ENCODE measurements at regions not wholly inside any gene's neighbourhood (a gene's known extent, or its start where the extent isn't known, plus 50 kb on each side); places are given as distances from the start of the nearest gene placed in this dataset.

DNA sequence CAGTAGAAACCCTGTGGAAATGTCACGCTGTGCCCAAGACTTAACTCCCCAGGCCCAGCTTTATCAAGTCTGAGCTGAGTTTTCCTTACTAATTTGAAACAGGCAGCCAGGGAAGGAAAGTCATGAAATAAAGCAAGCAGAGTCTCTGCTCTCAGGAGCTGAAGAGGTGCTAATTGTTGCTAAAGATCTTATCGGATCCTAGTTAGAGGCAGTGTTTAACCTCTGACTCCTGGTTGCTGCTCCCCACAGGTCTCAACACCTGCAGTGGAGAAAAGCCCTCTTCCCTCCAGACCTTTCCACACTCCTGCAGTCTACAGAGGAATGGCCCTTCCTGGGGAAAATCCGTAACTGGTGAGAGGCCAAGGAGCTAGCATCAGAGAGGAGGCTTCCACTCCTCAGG, 628.2 kb downstream of the NTRK3 start:
- DNase-seq = no peak

DNA sequence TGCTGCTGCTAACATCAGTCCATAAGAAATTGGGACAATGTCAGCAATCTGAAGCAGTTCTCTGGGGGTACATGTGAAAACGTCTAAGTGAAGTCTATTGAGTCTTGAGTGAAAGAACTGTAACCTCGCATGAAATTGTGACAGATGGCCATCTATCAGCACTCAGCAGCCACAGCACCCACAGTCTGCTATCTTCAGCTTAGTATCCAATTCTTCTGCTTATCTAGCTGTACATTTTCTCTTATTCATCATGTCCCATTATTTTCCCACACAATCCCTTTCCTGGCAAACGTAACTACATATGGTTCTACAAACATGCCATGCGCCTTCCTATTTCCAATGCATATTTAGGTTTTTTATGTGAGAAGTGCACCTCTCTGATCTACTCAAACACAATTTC, 629.7 kb downstream of the NTRK3 start:
- DNase-seq = no peak

DNA sequence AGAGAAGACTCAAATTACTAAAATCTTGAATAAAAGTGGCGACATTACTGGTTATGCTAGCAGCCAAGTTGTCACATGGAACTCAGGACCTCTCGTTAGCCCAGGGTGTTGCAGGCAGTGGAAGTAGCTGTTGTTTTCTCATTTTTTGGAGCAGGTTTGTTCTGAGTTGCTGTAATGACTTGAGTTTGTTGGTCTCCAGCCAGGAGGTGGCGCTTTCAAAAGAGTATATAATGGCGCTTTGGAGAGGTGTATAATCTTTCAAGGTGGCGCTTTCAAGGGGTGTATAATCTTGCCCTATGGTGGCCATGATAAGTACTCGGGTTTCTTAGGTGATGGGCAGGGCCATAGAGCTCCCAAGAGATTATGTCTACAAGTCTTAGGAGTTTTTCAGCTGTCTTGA, 632.7 kb downstream of the NTRK3 start:
- DNase-seq = no peak

DNA sequence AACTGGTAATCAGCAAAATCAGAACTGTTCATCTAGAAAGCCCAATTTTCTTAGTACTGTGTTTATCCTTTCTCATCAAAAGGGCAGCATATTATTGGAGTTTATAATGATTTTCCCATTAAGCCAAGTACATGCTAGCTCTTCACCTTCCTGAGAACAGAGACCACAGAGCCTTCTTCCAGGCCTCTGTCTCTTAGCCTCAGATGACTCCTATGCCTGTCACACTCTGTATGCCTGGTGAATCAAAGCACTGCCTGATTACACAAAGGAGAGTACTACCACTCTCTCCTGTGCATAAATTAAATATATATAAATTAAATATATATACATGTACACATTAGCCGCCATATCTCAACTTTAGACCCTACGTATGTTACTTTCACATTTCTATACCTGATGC, 636.1 kb downstream of the NTRK3 start:
- no peak for DNase-seq

DNA sequence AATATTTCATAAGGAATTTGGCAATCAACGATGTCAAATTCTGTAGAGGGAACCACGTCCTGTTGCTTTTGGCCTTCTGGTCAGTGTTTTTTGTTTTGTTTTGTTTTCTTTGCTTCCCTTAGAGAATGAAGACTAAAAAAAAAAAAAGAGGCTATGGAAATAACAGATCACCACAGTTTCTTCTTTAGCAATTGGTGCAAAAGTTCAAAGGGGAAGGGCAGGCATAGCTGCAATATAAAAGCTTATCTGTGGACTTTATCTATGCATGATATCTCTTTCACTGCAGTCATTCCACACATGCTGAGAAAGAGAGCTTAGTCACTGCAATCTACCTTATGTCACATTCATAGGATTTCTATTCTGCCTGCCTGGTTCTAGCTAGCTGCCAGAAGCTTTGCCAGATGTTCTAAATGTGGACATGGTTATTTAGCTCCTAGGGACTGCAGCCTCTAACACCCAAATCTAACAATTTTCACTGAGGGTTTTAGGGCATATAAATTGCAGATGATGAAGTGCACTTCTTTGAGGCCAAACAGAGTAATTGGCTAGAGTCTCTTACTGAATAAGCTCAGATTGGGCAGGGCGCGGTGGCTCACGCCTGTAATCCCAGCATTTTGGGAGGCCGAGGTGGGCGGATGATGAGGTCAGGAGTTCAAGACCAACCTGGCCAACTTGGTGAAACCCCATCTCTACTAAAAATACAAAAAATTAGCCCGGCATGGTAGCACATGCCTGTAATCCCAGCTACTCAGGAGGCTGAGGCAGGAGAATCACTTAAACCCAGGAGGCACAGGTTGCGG, 637.2 kb downstream of the NTRK3 start:
- DNase-seq = no peak

DNA sequence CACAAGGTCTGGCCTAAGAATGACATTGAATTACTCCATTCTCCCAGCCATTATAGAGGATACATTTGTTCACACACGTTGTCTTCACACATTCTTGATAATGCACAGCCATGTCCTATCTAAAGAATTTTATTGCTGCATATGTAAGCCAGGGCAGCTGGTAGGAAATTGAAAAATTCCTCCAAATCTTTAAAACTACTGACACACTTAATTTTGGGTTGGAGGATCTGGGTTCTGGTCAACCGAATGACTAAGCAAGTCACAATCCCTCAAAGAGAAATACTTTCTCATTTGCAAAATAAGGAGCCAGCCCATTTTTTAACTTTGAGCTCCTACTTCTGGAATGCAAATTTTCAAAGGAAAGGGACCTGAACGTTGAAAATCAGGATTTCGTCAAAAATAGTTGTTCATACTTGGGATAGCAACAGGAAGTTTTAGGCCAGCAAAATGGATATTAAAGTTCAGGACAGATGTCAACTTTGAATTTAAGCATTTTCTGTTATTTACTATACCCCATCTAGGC, 638.3 kb downstream of the NTRK3 start:
- no peak for DNase-seq

DNA sequence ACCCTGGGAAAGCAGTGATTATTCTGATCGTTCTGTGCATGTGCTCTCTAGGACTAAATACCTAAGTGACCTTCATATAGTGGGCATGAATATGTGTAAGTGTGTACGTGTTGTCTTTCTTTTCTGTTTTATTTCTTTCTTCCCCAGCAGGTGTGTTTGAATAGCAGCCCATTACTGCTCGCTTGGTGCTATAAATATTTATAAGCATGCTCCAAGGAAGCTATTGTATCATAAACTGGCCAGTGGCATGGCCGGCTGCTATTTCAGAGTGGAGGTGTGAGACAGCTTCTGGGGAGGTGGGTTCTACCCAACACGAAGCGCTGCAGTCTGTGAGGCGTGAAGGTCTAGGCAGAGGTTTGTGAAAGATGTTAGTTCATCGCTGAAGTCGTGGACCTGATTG, 641.8 kb downstream of the NTRK3 start:
- DNase-seq = no peak

DNA sequence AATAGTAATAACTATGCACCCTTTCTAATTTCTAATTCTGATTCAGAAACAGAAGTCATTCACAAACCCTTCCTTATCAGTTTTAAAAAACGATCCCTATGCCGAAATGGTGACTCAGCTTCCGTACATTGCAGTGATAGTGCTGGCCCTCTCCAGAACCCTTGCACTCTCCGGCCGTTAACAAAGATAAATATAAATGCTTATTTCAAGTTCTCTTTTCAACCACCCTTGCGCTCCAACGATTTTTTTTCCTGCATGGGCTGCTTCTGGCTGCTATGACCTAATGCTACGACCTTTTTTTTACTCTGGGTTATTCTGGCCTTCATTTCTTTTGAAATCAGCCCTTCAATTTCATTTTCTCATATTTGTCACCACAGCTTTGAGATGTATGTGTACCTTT, 646.2 kb downstream of the NTRK3 start:
- DNase-seq = no peak

DNA sequence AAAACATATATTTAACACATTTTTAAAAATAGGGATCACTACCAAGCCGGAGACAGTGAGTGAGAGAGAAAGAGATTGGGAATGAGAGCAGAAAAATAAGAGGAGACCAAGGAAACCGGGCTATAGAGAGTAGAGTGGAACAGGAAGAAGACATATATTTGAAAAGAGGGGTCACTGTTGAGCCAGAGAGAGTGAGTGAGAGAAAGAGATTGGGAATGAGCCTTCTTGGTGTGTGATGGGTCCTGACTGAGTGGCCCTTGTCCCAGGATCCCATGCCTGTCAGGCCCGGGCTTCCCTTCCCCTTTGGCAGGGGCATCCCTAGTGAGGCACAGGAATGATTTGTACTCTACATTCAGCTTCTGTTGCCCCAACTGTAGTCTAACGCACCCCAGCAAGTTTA, 646.6 kb downstream of the NTRK3 start:
- DNase-seq = no peak

DNA sequence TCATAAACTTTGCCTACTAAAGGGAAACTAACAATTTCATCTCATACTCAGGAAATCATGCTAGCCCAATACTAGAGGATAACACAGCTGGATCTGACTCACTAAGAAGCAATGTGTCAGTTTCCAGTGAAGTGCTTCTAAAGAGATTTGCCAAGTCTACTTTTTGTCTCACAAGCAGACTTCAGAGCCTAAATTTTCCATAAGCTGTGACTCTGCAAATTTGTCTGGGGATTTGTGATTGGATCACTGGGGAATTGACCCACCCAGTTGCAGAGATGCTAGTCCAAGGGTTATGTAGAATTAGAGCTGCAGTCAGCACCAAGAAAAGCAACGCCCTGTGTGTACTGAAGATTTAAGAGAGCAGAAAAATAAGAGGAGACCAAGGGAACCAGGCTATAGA, 647.1 kb downstream of the NTRK3 start:
- DNase-seq = no peak

DNA sequence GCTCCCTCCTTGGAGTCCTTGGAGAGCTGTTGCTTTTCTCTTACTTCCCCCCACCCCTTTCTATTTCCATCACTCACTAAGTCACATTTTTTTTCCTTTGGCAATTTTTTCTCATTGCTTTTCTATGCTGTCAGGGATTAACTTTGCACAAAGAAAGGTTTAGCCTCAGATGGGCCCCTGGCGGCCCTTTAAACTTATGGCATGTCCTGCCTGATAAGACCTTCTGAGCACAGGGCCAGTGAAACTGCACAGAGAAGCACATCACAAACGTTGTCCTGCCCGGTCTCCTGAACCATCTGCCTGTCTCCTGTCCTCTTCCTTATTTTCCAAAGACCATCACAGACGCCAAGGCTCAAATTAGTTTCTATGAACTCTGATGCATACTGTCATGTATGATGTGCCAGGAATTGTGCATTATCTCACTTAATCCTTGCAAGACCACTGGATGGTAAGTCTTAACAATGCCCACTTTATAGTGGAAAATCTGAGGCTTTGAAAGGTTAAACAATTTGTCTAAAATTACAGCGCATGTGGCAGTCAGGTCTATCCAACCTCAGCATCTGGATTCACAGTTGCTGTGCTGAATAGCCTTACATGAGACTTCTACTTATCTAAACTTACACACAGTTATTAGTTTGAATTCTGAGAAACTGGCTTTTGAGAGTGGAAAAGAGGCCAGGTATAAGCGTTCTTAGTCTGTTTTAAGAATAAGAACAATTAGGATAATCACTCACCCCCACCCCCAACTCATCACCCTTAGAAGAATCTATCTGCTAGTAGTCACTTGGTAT, 648.1 kb downstream of the NTRK3 start:
- DNase-seq = no peak

DNA sequence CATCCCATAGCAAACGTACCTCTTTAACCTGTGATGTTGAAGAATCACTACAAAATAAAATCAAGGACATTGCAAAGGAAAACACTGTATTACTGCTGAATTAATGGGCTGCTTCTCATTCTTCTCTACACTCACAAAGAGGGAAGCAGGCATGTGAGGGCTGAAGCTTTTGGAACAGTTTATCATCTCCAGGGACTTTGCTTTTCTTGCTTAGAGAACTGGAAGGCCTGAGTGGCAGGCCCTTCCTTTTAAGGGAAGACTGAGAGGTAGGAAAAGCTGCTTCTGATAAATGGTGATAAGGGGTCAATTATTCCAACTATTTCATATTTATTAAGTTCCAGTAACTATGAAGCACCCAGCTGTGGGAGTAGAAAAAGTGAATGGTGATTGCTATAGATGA, 649.6 kb downstream of the NTRK3 start:
- DNase-seq = no peak

DNA sequence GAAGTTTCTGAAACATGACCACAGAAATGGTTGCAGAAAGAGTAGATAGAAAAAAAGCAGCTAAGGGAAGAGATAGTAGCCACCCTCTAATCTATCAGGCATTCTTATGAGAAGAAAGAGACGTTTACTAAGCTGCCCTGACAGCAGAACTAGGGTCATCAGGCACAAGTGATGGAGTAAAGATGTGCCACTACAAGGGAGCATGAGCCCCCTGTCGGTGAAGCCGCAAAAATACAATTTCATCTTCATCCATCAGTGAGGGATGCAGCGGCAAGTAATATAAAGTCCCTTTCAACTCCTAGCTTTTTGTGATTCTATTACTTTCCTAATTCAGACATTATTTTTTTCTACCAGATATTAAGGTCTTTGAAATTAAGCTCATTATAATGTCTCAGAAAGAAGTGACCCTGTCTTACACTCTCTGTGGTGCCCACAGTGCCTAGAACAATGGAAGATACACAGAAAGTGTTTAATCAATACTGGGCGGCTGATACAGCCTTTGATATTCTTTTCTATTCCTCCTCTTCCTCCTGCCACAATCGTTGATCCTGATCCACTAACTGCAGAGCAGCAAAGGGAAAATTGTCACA, 651.6 kb downstream of the NTRK3 start:
- DNase-seq = no peak

DNA sequence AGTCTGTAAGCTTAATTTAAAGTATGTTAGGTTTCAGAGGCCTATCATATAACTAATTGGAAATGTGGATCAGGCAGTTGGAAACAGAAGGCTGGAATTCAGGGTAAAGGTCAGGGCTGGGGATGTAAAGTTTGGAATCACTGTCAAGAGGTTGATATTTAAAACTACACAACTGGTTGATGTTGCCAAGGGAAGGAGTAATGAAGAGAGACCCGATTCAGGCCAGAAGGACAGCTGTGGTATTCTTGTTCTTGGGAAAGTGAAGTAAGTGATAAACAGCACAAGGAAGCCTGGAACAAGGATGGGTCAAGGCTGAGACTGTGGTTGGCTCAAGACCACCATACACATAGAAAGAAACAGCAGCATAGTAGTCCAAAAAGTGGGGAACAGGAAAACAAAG, 654.2 kb downstream of the NTRK3 start:
- DNase-seq = no peak

DNA sequence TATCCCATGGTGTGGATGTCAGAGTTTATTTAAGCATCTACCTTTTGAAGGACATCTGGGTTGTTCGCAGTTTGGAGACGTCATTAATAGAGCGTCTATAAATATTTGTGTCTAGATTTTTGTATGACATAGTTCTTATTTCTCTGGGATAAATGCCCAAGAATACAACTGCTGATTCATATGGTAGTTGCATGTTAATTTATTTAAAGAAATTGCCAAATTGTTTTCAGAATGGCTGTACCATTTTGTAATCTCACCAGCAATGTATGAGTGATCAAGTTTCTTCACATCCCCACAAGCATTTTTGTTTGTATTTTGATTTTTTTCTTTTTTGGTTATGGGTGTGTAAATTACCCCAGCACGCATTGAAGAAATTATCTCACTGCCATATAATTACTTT, 656.9 kb downstream of the NTRK3 start:
- DNase-seq = no peak

DNA sequence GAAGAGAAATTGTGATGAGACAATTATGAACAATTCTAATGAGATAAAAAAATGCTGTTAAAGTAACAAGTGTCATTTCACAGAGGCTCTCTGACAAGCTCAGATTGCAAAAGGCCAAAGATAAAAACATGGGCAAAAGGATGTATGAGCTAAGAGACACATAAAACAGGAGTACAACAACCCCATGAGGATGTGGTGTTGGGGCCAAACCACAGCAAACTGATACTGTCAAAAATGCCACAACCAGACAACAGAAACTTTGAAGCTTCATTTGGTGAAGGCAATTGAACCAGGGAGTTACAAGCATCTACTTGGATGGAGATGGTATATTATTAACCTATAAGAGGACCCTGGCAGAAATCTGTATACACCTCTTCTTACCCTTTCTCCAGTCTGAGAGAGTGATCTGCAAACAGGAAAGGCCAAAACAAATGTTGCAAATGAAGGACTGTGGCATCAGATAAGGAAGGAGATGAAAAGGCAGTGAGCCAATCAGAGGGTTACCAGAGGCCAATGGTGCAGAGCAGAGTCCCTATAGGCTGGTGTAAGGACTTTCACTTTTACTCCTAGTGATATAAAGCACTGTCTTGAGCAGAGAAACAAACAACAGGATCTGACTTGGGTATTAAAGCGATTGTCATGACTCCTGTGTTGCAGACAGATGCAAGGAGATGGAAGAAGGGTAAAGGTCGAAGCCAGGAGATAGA, 659.0 kb downstream of the NTRK3 start:
- DNase-seq = no peak

DNA sequence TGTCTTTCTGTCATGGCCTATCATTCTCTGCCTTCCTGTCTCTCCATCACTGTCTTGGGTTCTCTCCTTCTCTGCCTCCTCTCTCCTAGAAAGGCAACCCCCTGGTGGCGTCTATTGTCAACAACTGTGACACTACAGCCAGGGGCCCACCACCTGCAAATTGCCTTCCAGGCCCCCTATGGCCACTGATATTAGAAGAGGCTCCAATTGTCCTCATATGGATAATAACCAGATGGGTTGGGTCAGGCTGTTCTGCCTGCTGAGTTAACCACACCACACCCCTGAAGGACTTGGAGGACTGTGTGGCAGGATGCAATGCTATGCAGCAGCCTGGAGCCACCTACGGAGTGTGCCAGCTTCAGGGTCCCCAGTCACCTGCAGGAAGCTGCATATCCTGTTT, 665.0 kb downstream of the NTRK3 start:
- no peak for DNase-seq

DNA sequence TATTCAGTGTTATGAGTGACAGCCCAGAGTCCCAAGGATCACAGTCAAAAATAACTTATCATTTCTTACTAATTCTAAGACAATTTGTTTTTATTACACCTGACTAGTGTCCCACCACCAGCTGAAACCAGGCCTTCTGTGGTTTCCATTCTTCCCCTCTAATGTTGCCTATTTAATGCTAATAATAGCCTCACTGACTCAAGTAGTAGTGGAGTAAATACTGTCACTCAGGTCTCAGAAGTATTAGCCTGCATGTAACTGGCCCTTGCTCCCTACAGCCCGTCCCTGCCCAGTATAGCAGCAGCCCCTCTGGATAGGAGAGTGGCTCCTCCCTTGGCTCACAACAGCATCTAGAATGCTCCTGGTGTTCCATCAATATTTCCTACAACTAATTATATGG, 665.5 kb downstream of the NTRK3 start:
- DNase-seq = no peak

DNA sequence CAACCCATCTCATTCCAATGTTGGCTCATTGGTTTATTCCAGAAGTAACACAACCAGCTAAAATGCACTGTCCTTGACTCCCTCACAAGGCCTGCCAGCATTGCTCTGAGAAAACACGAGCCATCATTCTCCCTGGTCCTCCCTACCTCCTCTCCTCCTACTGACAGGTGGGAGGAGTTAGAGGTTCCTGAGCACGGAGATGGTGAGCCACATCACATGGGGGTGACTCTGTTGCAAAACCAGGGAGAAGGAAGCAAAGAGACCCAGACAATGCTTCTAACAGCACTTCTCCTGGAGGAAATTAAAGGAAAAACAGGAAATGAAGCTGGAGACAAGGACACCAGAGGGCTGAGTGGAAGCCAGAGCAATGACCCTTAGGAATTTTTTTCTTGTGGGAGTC, 667.4 kb downstream of the NTRK3 start:
- no peak for DNase-seq

DNA sequence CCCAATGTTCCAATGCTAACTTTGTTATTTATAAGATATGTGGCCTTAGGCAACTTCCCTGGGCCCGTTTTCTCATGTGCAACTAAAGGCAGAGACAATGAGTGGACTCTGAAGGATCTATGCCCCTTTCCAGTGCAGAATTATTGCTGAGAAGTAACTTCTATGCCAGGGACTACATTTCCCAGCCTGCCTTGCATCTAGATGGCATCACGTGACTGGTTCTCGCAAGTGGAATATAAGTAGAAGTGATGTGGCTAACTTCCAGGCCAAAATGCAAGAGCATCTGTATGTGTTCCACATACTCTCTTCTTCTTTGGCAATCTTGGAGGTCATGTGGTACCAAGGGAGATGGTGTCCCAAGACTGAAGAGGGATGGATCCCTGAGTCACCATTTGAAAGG, 674.4 kb downstream of the NTRK3 start:
- no peak for DNase-seq

DNA sequence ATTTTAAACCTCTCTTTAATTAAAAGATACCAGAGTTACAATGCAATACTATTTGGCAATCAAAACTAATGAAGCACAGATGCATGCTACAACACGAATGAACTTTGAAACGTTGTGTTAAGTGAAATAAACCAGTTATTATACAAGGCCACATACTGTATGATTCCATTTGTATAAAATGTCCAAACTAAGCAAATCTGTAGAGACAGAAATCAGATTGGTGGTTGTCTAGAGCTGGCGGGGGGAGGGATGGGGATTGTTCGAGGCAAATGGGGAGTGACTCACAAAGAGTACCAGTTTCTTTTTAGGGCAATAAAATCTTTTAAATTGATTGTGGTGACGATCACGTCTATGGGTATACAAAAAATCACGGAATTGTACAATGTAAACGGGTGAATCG, 677.0 kb downstream of the NTRK3 start:
- DNase-seq = no peak

DNA sequence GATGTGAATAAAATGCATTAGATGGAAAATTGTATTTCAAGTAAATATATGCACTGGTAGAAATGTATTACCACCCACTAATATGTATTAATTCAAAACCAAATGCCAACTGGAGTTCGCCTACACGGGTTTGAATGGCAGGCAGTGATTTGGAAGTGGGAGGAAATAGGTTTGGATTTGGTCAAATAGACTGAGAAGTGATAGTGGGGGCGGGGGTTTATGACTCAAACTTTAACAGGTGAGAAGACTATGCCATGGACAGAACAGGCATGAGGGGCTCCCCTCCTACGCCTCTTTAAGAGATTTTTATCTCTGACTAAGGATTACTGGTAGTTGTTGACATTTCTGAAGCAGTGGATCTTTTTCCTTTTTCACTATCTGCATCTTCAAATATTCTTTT, 677.8 kb downstream of the NTRK3 start:
- no peak for DNase-seq

DNA sequence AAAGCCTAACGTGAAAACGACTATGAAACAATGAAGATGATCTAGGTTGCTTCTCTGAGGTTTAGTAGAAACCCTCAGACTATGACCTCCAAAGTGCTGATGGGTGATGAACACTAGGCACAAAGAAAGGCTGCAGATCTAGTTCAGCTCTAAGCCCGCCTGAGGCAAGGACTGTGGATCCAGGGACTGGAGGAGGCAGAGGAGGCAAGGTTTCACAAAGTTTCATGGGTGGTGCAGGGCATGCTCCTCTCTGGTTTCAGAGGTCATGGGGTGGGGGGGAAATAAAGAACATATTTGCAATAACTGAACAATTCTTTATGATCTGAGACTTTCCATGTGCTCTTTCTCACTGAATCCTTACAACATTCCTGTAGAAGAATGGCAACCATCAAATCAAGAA, 679.2 kb downstream of the NTRK3 start:
- DNase-seq = no peak
